GM10266 (cell line): ENCODE measurements at regions not wholly inside any gene's neighbourhood (a gene's known extent, or its start where the extent isn't known, plus 50 kb on each side); places are given as distances from the start of the nearest gene placed in this dataset.

Experiments used
- DNase-seq: peaks from one replicate; pipeline ENCODE4 v3.0.0; 2012; ENCODE audit errors: extremely low spot score
- CTCF ChIP-seq: IDR thresholded peaks from 2 replicates; pipeline ENCODE4 v1.5.1; 2012; ENCODE audit warnings: mild to moderate bottlenecking, low read depth; ENCODE audit not compliant: control insufficient read depth, insufficient read depth; ENCODE audit errors: missing control alignments

GRCh38 chr9:2317591-2317990, 302.4 kb downstream of the SMARCA2 start:
- TF ChIP-seq CTCF, result no peak
- DNase-seq, result no peak

- DNase-seq, result no peak
- no peak for TF ChIP-seq CTCF
Observed at GRCh38 chr9:2319421-2319820, 302.2 kb upstream of the VLDLR start.

- DNase-seq, result no peak
- no peak for TF ChIP-seq CTCF
Observed at GRCh38 chr9:2320114-2320513, 301.5 kb upstream of the VLDLR start.

GRCh38 chr9:2320632-2321031, 301.0 kb upstream of the VLDLR start:
- TF ChIP-seq CTCF, result no peak
- no peak for DNase-seq

- TF ChIP-seq CTCF, result no peak
- no peak for DNase-seq
Observed at GRCh38 chr9:2321523-2322148, 300.0 kb upstream of the VLDLR start.

- TF ChIP-seq CTCF, result no peak
- no peak for DNase-seq
Observed at GRCh38 chr9:2324742-2325141, 296.8 kb upstream of the VLDLR start.

GRCh38 chr9:2332663-2333062, 288.9 kb upstream of the VLDLR start:
- no peak for DNase-seq
- no peak for TF ChIP-seq CTCF
